ENCODE measurements at regions not wholly inside any gene's neighbourhood (a gene's known extent, or its start where the extent isn't known, plus 50 kb on each side); places are given as distances from the start of the nearest gene placed in this dataset.

DNA sequence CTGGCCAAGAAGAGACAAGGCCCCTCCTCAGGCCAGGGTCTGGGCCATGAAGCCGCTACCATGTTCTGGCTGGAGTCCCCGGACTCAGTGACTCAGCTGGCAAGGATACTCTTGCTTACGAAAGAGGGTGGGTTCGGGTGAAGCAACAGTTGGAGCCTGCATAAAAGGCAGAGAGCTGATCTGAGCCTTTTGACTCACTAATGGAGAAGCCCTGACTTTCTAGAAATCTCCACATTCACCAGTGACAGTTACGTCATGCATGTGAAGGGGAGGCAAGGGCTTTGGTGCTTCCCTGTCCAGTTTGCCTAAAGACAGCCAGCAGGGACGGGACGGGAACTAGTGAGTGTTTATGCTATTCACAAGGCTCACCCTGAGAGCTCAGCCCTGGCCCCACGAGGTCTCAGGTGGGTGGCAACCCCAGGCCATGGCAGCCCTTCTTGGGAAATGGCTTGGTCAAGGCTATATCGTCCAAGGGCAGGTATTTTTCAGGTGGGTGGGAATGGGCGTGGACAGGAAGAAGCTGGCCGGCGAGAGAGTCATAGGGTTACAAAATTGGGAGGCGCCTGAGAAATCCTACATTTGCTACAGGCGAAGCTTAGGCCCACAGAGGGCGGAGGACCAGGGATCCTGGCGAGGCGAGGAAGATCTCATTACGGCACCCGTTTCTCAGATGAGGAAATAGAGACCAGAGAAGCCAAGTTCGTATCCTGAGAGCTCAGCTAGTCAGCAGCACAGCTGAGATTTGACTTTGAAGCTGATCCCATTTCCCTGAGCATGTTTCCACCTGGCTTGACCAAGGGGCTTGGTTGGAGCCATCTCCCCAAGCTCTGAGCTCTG lies 314.6 kb downstream of the BCL11B start:
- H3K9ac ChIP-seq (ENCODE audit: insufficient read depth in 1 of 2, low read length in 2 of 2): peak overlapping the region in 1 of 2 donors; percentile 9
- no peaks in the 10 kb centered on the region for H3K27me3 ChIP-seq (ENCODE audit: control insufficient read depth in 3 of 3, insufficient read depth in 3 of 3, low read length in 2 of 3)
- no peak overlapping the region for H3K4me3 ChIP-seq
- peaks cover 0 to 30% (median 12%) of the 10 kb centered on the region in 5 donors for H3K4me1 ChIP-seq (ENCODE audit: control insufficient read depth in 5 of 5, insufficient read depth in 5 of 5, low read length in 5 of 5)
- peak; percentile 82 to 94 (median 88) for DNase-seq
- no peak overlapping the region for H3K27ac ChIP-seq (ENCODE audit: low read depth in 1 of 2, low read length in 1 of 2)
- 54 to 60% methylated on average over 20 of the region's 20 CpGs for WGBS, 2 donors
- peak; percentile 67 for ATAC-seq (ENCODE audit: insufficient read depth, low FRiP score)
- no peaks in the 10 kb centered on the region for H3K36me3 ChIP-seq (ENCODE audit: control insufficient read depth in 4 of 4, insufficient read depth in 4 of 4, low read length in 4 of 4)
- no peaks in the 10 kb centered on the region for H3K9me3 ChIP-seq (ENCODE audit: control insufficient read depth in 4 of 4, insufficient read depth in 3 of 4, low read length in 3 of 4)
- TF ChIP-seq, protein P1, sequence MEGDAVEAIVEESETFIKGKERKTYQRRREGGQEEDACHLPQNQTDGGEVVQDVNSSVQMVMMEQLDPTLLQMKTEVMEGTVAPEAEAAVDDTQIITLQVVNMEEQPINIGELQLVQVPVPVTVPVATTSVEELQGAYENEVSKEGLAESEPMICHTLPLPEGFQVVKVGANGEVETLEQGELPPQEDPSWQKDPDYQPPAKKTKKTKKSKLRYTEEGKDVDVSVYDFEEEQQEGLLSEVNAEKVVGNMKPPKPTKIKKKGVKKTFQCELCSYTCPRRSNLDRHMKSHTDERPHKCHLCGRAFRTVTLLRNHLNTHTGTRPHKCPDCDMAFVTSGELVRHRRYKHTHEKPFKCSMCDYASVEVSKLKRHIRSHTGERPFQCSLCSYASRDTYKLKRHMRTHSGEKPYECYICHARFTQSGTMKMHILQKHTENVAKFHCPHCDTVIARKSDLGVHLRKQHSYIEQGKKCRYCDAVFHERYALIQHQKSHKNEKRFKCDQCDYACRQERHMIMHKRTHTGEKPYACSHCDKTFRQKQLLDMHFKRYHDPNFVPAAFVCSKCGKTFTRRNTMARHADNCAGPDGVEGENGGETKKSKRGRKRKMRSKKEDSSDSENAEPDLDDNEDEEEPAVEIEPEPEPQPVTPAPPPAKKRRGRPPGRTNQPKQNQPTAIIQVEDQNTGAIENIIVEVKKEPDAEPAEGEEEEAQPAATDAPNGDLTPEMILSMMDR (IDR thresholded peaks at IDR 0.05; ENCODE audit: control extremely low read depth, extremely low read depth): no peak

DNA sequence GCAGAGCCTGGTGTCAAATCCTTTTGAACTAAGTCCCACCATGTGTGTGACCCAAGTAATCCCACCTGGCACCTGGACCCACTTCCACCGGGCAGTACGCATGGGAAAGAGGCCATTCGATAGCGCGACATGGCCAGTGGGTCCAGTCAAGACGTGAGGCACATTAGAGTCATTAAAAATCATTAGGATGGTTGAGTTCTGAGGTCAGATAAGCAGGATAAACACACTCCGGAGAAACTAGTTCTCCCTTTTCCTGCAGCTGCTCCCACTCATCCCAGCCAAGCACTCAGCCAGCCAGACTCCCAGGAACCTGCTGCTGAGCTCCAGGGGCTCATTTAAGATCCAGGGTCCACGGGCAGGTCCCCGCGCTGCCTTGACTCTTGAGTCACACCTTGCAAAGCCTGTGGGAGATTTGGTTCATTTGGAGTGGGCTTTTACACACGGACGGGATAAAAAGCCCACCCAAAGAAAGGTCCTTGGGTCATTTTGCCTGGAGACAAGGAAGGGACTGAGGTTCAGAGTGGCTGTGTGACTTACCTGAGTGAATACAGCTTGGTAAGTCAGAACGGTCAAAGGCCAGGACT lies 313.9 kb downstream of the BCL11B start:
- Histone ChIP-seq H3K9me3 (ENCODE audit: control insufficient read depth in 4 of 4, insufficient read depth in 3 of 4, low read length in 3 of 4) (no peaks in the 10 kb centered on the region), H3K4me3 (no peak overlapping the region), H3K4me1 (ENCODE audit: control insufficient read depth in 5 of 5, insufficient read depth in 5 of 5, low read length in 5 of 5) (peaks cover 0 to 28% (median 12%) of the 10 kb centered on the region in 5 donors), H3K9ac (ENCODE audit: insufficient read depth in 1 of 2, low read length in 2 of 2) (peak overlapping the region in 1 of 2 donors; percentile 9), H3K27ac (ENCODE audit: low read depth in 1 of 2, low read length in 1 of 2) (no peak overlapping the region), H3K36me3 (ENCODE audit: control insufficient read depth in 4 of 4, insufficient read depth in 4 of 4, low read length in 4 of 4) (no peaks in the 10 kb centered on the region), H3K27me3 (ENCODE audit: control insufficient read depth in 3 of 3, insufficient read depth in 3 of 3, low read length in 2 of 3) (no peaks in the 10 kb centered on the region)
- TF ChIP-seq, protein P1 (IDR thresholded peaks at IDR 0.05; ENCODE audit: control extremely low read depth, extremely low read depth): no peak
- ATAC-seq (ENCODE audit: insufficient read depth, low FRiP score) (no peak), DNase-seq (peak in 1 of 3 donors; percentile 44)
- 53 to 66% methylated on average over 13 of the region's 13 CpGs for WGBS, 2 donors

DNA sequence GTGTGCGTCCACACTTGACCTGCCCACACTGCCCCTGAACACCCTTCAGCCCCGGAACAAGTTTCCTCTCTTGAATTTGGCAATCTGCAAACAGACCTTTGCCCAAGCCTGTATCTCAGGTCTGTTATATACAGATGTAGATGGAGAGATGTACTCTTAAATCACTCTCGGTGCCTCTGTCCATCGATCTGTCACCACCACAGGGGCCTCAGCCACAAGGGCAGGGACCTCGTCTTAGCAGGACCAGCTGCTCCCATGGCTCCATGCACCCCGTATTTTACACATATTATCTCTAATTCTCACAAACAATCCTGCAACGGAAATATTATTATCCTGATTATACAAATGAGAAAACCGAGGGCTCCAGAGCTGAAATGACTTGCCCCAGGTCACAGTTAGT lies 313.4 kb downstream of the BCL11B start:
- no peaks in the 10 kb centered on the region for H3K9me3 ChIP-seq (ENCODE audit: control insufficient read depth in 4 of 4, insufficient read depth in 3 of 4, low read length in 3 of 4)
- no peak overlapping the region for H3K9ac ChIP-seq (ENCODE audit: insufficient read depth in 1 of 2, low read length in 2 of 2)
- no peaks in the 10 kb centered on the region for H3K36me3 ChIP-seq (ENCODE audit: control insufficient read depth in 4 of 4, insufficient read depth in 4 of 4, low read length in 4 of 4)
- 74 to 79% methylated on average over 8 of the region's 8 CpGs for WGBS, 2 donors
- TF ChIP-seq, protein P1 (IDR thresholded peaks at IDR 0.05; ENCODE audit: control extremely low read depth, extremely low read depth): no peak
- H3K4me1 ChIP-seq (ENCODE audit: control insufficient read depth in 5 of 5, insufficient read depth in 5 of 5, low read length in 5 of 5): peaks cover 0 to 23% (median 12%) of the 10 kb centered on the region in 5 donors
- ATAC-seq (ENCODE audit: insufficient read depth, low FRiP score) (no peak), DNase-seq (no peak)
- H3K27me3 ChIP-seq (ENCODE audit: control insufficient read depth in 3 of 3, insufficient read depth in 3 of 3, low read length in 2 of 3): no peaks in the 10 kb centered on the region
- no peak overlapping the region for H3K4me3 ChIP-seq
- H3K27ac ChIP-seq (ENCODE audit: low read depth in 1 of 2, low read length in 1 of 2): no peak overlapping the region

All from lung (tissue), 11 donors.